ENCODE measurements at regions not wholly inside any gene's neighbourhood (a gene's known extent, or its start where the extent isn't known, plus 50 kb on each side); places are given as distances from the start of the nearest gene placed in this dataset.

DNA sequence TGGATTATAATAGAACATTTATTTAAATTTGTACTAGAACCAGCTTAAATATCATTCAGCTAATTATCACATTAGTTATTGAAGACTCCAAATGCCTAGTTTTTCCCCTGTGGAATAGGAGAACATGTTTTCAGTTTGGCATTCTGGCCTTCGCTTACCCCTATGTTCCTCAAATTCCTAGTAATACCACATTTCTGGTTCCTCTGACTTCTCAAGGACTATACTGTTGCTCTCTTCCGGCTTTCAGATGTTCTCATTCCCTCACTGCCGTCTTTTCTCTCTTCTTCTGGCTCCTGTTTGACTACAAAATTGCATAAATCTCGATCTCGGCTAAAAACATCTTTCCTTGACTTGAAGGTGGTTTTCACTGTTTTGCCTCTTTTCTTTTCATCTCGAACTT is 71.8 kb upstream of the KHDRBS2 start:
- Histone ChIP-seq H2AFZ (ENCODE audit: low read length) (no peak overlapping the region), H3K36me3 (ENCODE audit: insufficient read depth, low read length) (no peaks in the 10 kb centered on the region), H3K4me3 (ENCODE audit: insufficient read depth, low read length) (no peak overlapping the region), H3K4me1 (ENCODE audit: insufficient read depth, low read length) (no peaks in the 10 kb centered on the region), H3K9me3 (ENCODE audit: low read depth, low read length) (no peaks in the 10 kb centered on the region), H4K20me1 (ENCODE audit: insufficient read depth, low read length) (no peaks in the 10 kb centered on the region), H3K79me2 (ENCODE audit: insufficient read depth, low read length) (no peaks in the 10 kb centered on the region), H3K4me2 (ENCODE audit: insufficient read depth, low read length) (no peak overlapping the region), H3K27me3 (ENCODE audit: insufficient read depth, low read length) (no peaks in the 10 kb centered on the region), H3K27ac (ENCODE audit: low read depth, low read length) (no peak overlapping the region)
- no peak for DNase-seq (ENCODE audit: insufficient read length, low spot score, missing footprints)
- TF ChIP-seq, protein P1, sequence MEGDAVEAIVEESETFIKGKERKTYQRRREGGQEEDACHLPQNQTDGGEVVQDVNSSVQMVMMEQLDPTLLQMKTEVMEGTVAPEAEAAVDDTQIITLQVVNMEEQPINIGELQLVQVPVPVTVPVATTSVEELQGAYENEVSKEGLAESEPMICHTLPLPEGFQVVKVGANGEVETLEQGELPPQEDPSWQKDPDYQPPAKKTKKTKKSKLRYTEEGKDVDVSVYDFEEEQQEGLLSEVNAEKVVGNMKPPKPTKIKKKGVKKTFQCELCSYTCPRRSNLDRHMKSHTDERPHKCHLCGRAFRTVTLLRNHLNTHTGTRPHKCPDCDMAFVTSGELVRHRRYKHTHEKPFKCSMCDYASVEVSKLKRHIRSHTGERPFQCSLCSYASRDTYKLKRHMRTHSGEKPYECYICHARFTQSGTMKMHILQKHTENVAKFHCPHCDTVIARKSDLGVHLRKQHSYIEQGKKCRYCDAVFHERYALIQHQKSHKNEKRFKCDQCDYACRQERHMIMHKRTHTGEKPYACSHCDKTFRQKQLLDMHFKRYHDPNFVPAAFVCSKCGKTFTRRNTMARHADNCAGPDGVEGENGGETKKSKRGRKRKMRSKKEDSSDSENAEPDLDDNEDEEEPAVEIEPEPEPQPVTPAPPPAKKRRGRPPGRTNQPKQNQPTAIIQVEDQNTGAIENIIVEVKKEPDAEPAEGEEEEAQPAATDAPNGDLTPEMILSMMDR (IDR thresholded peaks at IDR 0.05; ENCODE audit: extremely low read depth, low read depth, low read length): no peak

DNA sequence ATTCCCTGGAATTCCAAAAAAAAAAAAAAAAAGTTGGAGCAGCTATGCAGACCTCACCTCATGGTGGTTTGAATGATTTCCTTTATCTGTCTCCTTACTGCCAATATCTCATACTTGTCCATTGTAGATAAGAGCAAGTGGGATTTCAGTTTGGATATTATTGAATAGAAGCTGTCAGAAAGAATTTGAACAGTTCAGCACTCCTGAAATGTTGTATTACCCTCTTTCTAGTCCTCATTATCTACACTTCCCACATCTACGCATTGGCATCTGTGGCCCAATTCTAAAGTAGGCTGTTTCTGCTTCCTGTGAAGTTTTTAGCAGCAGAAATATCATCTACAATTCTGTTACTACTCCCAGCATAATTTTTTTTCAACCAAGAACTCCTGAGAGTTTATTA is 68.2 kb upstream of the KHDRBS2 start:
- Histone ChIP-seq H3K4me3 (ENCODE audit: insufficient read depth, low read length) (no peak overlapping the region), H2AFZ (ENCODE audit: low read length) (no peak overlapping the region), H3K4me2 (ENCODE audit: insufficient read depth, low read length) (no peak overlapping the region), H3K27me3 (ENCODE audit: insufficient read depth, low read length) (no peaks in the 10 kb centered on the region), H3K4me1 (ENCODE audit: insufficient read depth, low read length) (no peaks in the 10 kb centered on the region), H4K20me1 (ENCODE audit: insufficient read depth, low read length) (no peaks in the 10 kb centered on the region), H3K36me3 (ENCODE audit: insufficient read depth, low read length) (no peaks in the 10 kb centered on the region), H3K27ac (ENCODE audit: low read depth, low read length) (no peak overlapping the region), H3K9me3 (ENCODE audit: low read depth, low read length) (no peaks in the 10 kb centered on the region), H3K79me2 (ENCODE audit: insufficient read depth, low read length) (no peaks in the 10 kb centered on the region)
- DNase-seq (ENCODE audit: insufficient read length, low spot score, missing footprints): no peak
- TF ChIP-seq, protein P1 (IDR thresholded peaks at IDR 0.05; ENCODE audit: extremely low read depth, low read depth, low read length): no peak

DNA sequence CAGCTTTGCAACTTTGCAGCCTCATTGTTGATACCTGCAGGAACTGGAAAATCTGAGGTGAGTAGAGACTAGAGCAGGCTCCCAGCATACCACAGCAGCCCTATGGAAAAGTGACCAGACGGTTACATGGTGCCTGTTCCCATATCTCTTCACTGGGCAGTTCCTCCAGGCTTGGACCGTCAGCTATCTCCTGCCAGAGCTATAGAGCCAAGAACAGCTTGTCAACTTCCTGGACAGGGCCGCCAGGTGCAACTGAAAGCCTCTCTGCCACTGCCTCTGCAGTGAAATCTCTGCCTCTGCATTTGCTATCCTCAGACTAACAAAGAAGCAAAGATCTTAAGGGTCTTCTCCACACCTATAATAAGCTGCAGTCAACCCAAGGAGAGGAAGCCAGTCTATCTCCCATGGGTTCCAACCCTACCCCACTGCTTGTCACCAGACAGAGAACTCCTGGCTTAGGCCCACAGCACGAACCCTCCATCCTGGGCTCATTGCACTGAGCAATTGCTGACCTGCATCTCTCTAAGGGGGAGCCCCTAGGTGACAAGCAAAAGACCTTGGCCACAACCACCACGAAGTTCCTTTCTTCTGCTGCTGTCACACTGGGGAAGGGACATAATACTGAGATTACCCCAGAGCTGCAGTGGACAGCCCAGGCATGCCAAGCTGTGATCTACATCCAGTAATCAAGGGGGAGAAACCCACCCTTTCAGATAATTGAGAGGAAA is 60.1 kb upstream of the KHDRBS2 start:
- Histone ChIP-seq H3K4me2 (ENCODE audit: insufficient read depth, low read length) (no peak overlapping the region), H3K27me3 (ENCODE audit: insufficient read depth, low read length) (no peaks in the 10 kb centered on the region), H3K27ac (ENCODE audit: low read depth, low read length) (no peak overlapping the region), H3K36me3 (ENCODE audit: insufficient read depth, low read length) (no peaks in the 10 kb centered on the region), H3K4me3 (ENCODE audit: insufficient read depth, low read length) (no peak overlapping the region), H3K4me1 (ENCODE audit: insufficient read depth, low read length) (no peaks in the 10 kb centered on the region), H4K20me1 (ENCODE audit: insufficient read depth, low read length) (no peaks in the 10 kb centered on the region), H3K79me2 (ENCODE audit: insufficient read depth, low read length) (no peaks in the 10 kb centered on the region), H3K9me3 (ENCODE audit: low read depth, low read length) (no peaks in the 10 kb centered on the region), H2AFZ (ENCODE audit: low read length) (no peak overlapping the region)
- DNase-seq (ENCODE audit: insufficient read length, low spot score, missing footprints): peak; percentile 11
- TF ChIP-seq, protein P1 (IDR thresholded peaks at IDR 0.05; ENCODE audit: extremely low read depth, low read depth, low read length): no peak

DNA sequence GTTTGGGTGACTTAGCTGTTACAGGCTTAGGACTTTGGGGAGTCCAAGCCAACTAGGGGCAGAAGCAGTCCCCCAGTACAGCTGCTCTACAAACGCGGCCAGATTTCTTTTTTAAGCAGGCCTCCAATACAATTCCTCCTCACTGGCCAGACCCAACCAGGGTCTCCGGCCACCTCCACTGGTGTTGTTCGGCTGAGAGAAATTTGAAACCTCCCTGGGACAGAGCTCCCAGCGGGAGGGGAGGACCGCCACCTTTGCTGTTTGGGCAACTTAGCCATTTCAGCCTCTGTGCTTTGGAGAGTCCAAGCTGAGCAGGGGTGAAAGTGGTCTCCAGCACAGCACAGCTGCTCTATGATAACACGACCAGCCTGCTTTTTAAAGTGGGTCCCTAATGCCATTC is 59.4 kb upstream of the KHDRBS2 start:
- Histone ChIP-seq H3K36me3 (ENCODE audit: insufficient read depth, low read length) (no peaks in the 10 kb centered on the region), H3K9me3 (ENCODE audit: low read depth, low read length) (no peaks in the 10 kb centered on the region), H2AFZ (ENCODE audit: low read length) (no peak overlapping the region), H3K4me2 (ENCODE audit: insufficient read depth, low read length) (no peak overlapping the region), H4K20me1 (ENCODE audit: insufficient read depth, low read length) (no peaks in the 10 kb centered on the region), H3K27me3 (ENCODE audit: insufficient read depth, low read length) (no peaks in the 10 kb centered on the region), H3K27ac (ENCODE audit: low read depth, low read length) (no peak overlapping the region), H3K4me1 (ENCODE audit: insufficient read depth, low read length) (no peaks in the 10 kb centered on the region), H3K4me3 (ENCODE audit: insufficient read depth, low read length) (no peak overlapping the region), H3K79me2 (ENCODE audit: insufficient read depth, low read length) (no peaks in the 10 kb centered on the region)
- TF ChIP-seq, protein P1 (IDR thresholded peaks at IDR 0.05; ENCODE audit: extremely low read depth, low read depth, low read length): no peak
- DNase-seq (ENCODE audit: insufficient read length, low spot score, missing footprints): no peak

All from osteoblast (primary cell).